Mesendoderm (in vitro differentiated cells): ENCODE measurements at regions not wholly inside any gene's neighbourhood (a gene's known extent, or its start where the extent isn't known, plus 50 kb on each side); places are given as distances from the start of the nearest gene placed in this dataset.

Source experiments
- DNase-seq: peaks from one replicate; pipeline ENCODE4 v3.0.0; 2013
- H2AK5ac ChIP-seq: 2 replicates; pipeline ENCODE4 v1.6.1; 2013; ENCODE audit warnings: low read length, inconsistent platforms
- H2BK120ac ChIP-seq: 2 replicates; pipeline ENCODE4 v1.6.1; 2013; ENCODE audit warnings: low read depth, mild to moderate bottlenecking, low read length, moderate library complexity, mixed read lengths
- H2BK15ac ChIP-seq: replicated peaks from 2 replicates; pipeline ENCODE4 v1.6.1; 2013; ENCODE audit warnings: low read depth, mild to moderate bottlenecking, moderate library complexity
- H2BK5ac ChIP-seq: 2 replicates; pipeline ENCODE4 v1.6.1; 2013; ENCODE audit warnings: low read length, inconsistent platforms
- H3K18ac ChIP-seq: 2 replicates; pipeline ENCODE4 v1.6.1; 2013; ENCODE audit warnings: mild to moderate bottlenecking, low read length, mixed read lengths
- H3K23ac ChIP-seq: one replicate; pipeline ENCODE4 v1.6.1; 2013; ENCODE audit warnings: low read length
- H3K27ac ChIP-seq: 2 replicates; pipeline ENCODE4 v1.5.1; 2013; ENCODE audit warnings: low read depth, mild to moderate bottlenecking, inconsistent platforms, low read length, moderate library complexity
- H3K27me3 ChIP-seq: 2 replicates; pipeline ENCODE4 v1.6.1; 2013; ENCODE audit warnings: low read length, control low read depth, mild to moderate bottlenecking, inconsistent platforms; ENCODE audit not compliant: insufficient read depth, poor library complexity
- H3K36me3 ChIP-seq: 2 replicates; pipeline ENCODE4 v1.6.1; 2013; ENCODE audit warnings: low read length, inconsistent platforms; ENCODE audit not compliant: control insufficient read depth, insufficient read depth
- H3K4ac ChIP-seq: one replicate; pipeline ENCODE4 v1.6.1; 2013; ENCODE audit warnings: low read depth, mild to moderate bottlenecking, low read length, moderate library complexity
- H3K4me1 ChIP-seq: 2 replicates; pipeline ENCODE4 v1.6.1; 2013; ENCODE audit warnings: low read depth, low read length, inconsistent platforms; ENCODE audit not compliant: control insufficient read depth
- H3K4me2 ChIP-seq: 2 replicates; pipeline ENCODE4 v1.6.1; 2013; ENCODE audit warnings: low read length
- H3K4me3 ChIP-seq: 2 replicates; pipeline ENCODE4 v1.5.1; 2013; ENCODE audit warnings: mild to moderate bottlenecking, low read length
- H3K56ac ChIP-seq: one replicate; pipeline ENCODE4 v1.6.1; 2013; ENCODE audit warnings: low read length
- H3K79me1 ChIP-seq: 2 replicates; pipeline ENCODE4 v1.6.1; 2013; ENCODE audit warnings: low read length, inconsistent platforms
- H3K79me2 ChIP-seq: 2 replicates; pipeline ENCODE4 v1.6.1; 2013; ENCODE audit warnings: mild to moderate bottlenecking, low read length; ENCODE audit not compliant: control insufficient read depth, insufficient read depth
- H3K9ac ChIP-seq: 2 replicates; pipeline ENCODE4 v1.6.1; 2013; ENCODE audit warnings: low read length, inconsistent platforms
- H4K5ac ChIP-seq: one replicate; pipeline ENCODE4 v1.6.1; 2013; ENCODE audit warnings: low read length
- H4K8ac ChIP-seq: one replicate; pipeline ENCODE4 v1.6.1; 2013; ENCODE audit warnings: low read depth, mild to moderate bottlenecking, control low read depth, low read length, moderate library complexity
- WGBS: extraction: QIAGEN DNeasy Blood & Tissue Kit; methylation state at CpG from one replicate; pipeline ENCODE4 v1.1.7; 2013; ENCODE audit warnings: low lambda C conversion rate, missing lambda C conversion rate; ENCODE audit not compliant: insufficient coverage; ENCODE audit errors: extremely low coverage; 5-methylcytosine and 5-hydroxymethylcytosine counted together

GRCh38 chr4:33161202-33161601, 2441.0 kb downstream of the PCDH7 start:
- Histone ChIP-seq H4K5ac (no peak overlapping the region), H3K18ac (no peak overlapping the region), H3K23ac (no peak overlapping the region), H2BK120ac (no peak overlapping the region), H4K8ac (no peak overlapping the region), H3K9ac (no peak overlapping the region), H2BK5ac (no peak overlapping the region), H3K4me3 (no peak overlapping the region), H3K56ac (no peak overlapping the region), H3K4ac (no peak overlapping the region), H3K79me1 (no peaks in the 10 kb centered on the region), H3K27ac (no peak overlapping the region), H3K36me3 (no peaks in the 10 kb centered on the region), H3K79me2 (no peaks in the 10 kb centered on the region), H3K4me1 (no peaks in the 10 kb centered on the region), H3K27me3 (no peaks in the 10 kb centered on the region), H2AK5ac (no peak overlapping the region), H2BK15ac (no peak overlapping the region), H3K4me2 (no peak overlapping the region)
- 100% methylated on average over 2 of the region's 4 CpGs for WGBS
- DNase-seq: no peak

DNA sequence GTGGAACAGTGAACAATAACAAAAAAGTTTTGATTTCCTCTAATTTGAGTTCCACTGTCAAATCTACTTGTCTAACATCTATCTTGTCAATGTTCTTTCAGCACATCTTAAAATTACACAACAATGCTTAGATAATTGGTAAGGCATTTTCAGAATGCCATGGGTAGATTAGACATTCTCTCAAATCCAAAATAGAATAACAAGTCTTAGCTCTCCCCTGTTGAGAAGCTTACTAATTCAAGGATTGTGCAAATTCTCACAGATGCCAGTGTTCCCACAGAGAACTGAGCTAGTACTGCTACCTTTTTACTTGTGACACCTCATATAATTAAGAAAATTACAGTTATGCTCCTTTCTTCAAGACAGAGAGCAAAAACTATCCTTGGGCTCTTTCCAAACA, 2442.0 kb downstream of the PCDH7 start:
- no peak overlapping the region for H4K8ac ChIP-seq
- H4K5ac ChIP-seq: no peak overlapping the region
- no peak overlapping the region for H2BK15ac ChIP-seq
- no peak overlapping the region for H3K23ac ChIP-seq
- H3K4ac ChIP-seq: no peak overlapping the region
- H3K36me3 ChIP-seq: no peaks in the 10 kb centered on the region
- H3K4me2 ChIP-seq: no peak overlapping the region
- no peak overlapping the region for H3K4me3 ChIP-seq
- H2BK5ac ChIP-seq: no peak overlapping the region
- H3K79me1 ChIP-seq: no peaks in the 10 kb centered on the region
- H3K79me2 ChIP-seq: no peaks in the 10 kb centered on the region
- H3K27ac ChIP-seq: no peak overlapping the region
- H3K56ac ChIP-seq: no peak overlapping the region
- peak; percentile 6 for DNase-seq
- no peak overlapping the region for H3K18ac ChIP-seq
- no peak overlapping the region for H2AK5ac ChIP-seq
- H3K9ac ChIP-seq: no peak overlapping the region
- H3K4me1 ChIP-seq: no peaks in the 10 kb centered on the region
- no peak overlapping the region for H2BK120ac ChIP-seq
- no peaks in the 10 kb centered on the region for H3K27me3 ChIP-seq

DNA sequence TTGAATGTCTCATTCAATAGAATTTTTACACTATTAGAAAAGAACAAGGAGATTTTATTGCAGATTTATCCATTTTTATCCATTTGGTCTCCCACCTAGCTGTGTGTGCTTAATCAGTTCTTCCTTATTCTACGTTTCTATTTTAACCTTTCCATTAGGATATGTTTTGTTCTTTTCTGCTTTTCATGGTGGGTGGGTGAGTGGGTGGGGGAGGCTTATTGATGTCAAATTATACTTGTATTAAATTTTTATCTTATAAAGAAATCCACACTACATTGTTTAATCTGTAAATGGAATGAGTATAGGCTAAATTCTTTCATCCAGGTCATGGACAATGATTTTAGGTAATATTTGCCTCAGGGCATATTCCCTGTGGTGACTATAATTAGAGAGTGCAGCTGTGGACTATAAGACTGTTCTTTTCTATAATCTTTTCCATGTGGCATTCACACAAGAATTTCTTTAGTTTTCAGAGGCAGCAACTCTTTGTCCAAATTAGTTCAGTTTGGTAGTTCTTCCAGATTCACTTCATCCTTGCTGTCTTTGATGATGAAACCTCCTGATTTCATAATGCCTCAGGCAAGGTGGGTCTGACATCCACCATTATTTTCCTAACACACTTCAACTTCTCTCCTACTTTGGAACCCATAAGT, 2451.8 kb downstream of the PCDH7 start:
- no peak overlapping the region for H2AK5ac ChIP-seq
- no peak for DNase-seq
- H3K18ac ChIP-seq: no peak overlapping the region
- H3K27ac ChIP-seq: no peak overlapping the region
- no peak overlapping the region for H4K8ac ChIP-seq
- H3K4me2 ChIP-seq: no peak overlapping the region
- no peak overlapping the region for H2BK5ac ChIP-seq
- H3K23ac ChIP-seq: no peak overlapping the region
- H3K9ac ChIP-seq: no peak overlapping the region
- no peak overlapping the region for H3K4ac ChIP-seq
- no peak overlapping the region for H4K5ac ChIP-seq
- no CpG with 5 or more reads among the region's 1 CpG for WGBS
- no peaks in the 10 kb centered on the region for H3K27me3 ChIP-seq
- no peaks in the 10 kb centered on the region for H3K4me1 ChIP-seq
- H2BK15ac ChIP-seq: no peak overlapping the region
- no peaks in the 10 kb centered on the region for H3K79me1 ChIP-seq
- H3K56ac ChIP-seq: no peak overlapping the region
- no peak overlapping the region for H3K4me3 ChIP-seq
- H2BK120ac ChIP-seq: no peak overlapping the region
- H3K36me3 ChIP-seq: no peaks in the 10 kb centered on the region
- no peaks in the 10 kb centered on the region for H3K79me2 ChIP-seq

GRCh38 chr4:33176566-33176965, 2456.4 kb downstream of the PCDH7 start:
- no peak overlapping the region for H3K4me2 ChIP-seq
- no peak overlapping the region for H2BK15ac ChIP-seq
- no peak overlapping the region for H3K4ac ChIP-seq
- no peaks in the 10 kb centered on the region for H3K4me1 ChIP-seq
- no peak overlapping the region for H3K23ac ChIP-seq
- H3K27me3 ChIP-seq: no peaks in the 10 kb centered on the region
- no peak overlapping the region for H4K5ac ChIP-seq
- H4K8ac ChIP-seq: no peak overlapping the region
- H3K36me3 ChIP-seq: no peaks in the 10 kb centered on the region
- H2BK120ac ChIP-seq: no peak overlapping the region
- no peaks in the 10 kb centered on the region for H3K79me2 ChIP-seq
- WGBS: no CpG with 5 or more reads among the region's 1 CpG
- no peak for DNase-seq
- H3K4me3 ChIP-seq: no peak overlapping the region
- H3K9ac ChIP-seq: no peak overlapping the region
- H2BK5ac ChIP-seq: no peak overlapping the region
- H3K79me1 ChIP-seq: no peaks in the 10 kb centered on the region
- H3K18ac ChIP-seq: no peak overlapping the region
- no peak overlapping the region for H3K27ac ChIP-seq
- H3K56ac ChIP-seq: no peak overlapping the region
- H2AK5ac ChIP-seq: no peak overlapping the region

GRCh38 chr4:33184657-33185290, 2464.6 kb downstream of the PCDH7 start:
- no peaks in the 10 kb centered on the region for H3K4me1 ChIP-seq

GRCh38 chr4:33187035-33187434, 2466.9 kb downstream of the PCDH7 start:
- Histone ChIP-seq H3K9ac (no peak overlapping the region), H3K36me3 (no peaks in the 10 kb centered on the region), H3K4me2 (no peak overlapping the region), H3K27me3 (no peaks in the 10 kb centered on the region), H3K79me1 (no peaks in the 10 kb centered on the region), H3K4me1 (no peaks in the 10 kb centered on the region), H2AK5ac (no peak overlapping the region), H3K4me3 (no peak overlapping the region), H3K23ac (no peak overlapping the region), H3K79me2 (no peaks in the 10 kb centered on the region), H3K18ac (no peak overlapping the region), H3K4ac (no peak overlapping the region), H3K56ac (no peak overlapping the region), H4K8ac (no peak overlapping the region), H4K5ac (no peak overlapping the region), H3K27ac (no peak overlapping the region), H2BK120ac (no peak overlapping the region), H2BK5ac (no peak overlapping the region), H2BK15ac (no peak overlapping the region)
- no peak for DNase-seq

More at GRCh38 chr4:33184657-33185290, 2464.6 kb downstream of the PCDH7 start:
- H2BK120ac ChIP-seq: no peak overlapping the region
- no peaks in the 10 kb centered on the region for H3K79me2 ChIP-seq
- H4K8ac ChIP-seq: no peak overlapping the region
- no peak for DNase-seq
- no peak overlapping the region for H2BK15ac ChIP-seq
- H3K79me1 ChIP-seq: no peaks in the 10 kb centered on the region
- H3K9ac ChIP-seq: no peak overlapping the region
- no peak overlapping the region for H3K4ac ChIP-seq
- no peak overlapping the region for H3K4me3 ChIP-seq
- H3K27ac ChIP-seq: no peak overlapping the region
- H2AK5ac ChIP-seq: no peak overlapping the region
- H3K27me3 ChIP-seq: no peaks in the 10 kb centered on the region
- no peaks in the 10 kb centered on the region for H3K36me3 ChIP-seq
- no peak overlapping the region for H4K5ac ChIP-seq
- no peak overlapping the region for H3K18ac ChIP-seq
- no peak overlapping the region for H3K56ac ChIP-seq
- H3K23ac ChIP-seq: no peak overlapping the region
- WGBS: no CpG with 5 or more reads among the region's 2 CpGs
- no peak overlapping the region for H2BK5ac ChIP-seq
- H3K4me2 ChIP-seq: no peak overlapping the region
